ENCODE measurements at regions not wholly inside any gene's neighbourhood (a gene's known extent, or its start where the extent isn't known, plus 50 kb on each side); places are given as distances from the start of the nearest gene placed in this dataset.

- Histone ChIP-seq H3K36me3 (ENCODE audit: insufficient read depth, low read length) (no peaks in the 10 kb centered on the region), H3K27me3 (ENCODE audit: insufficient read depth, low read length, poor library complexity, severe bottlenecking) (no peaks in the 10 kb centered on the region), H3K27ac (ENCODE audit: low read depth, low read length) (no peak overlapping the region), H3K4me1 (ENCODE audit: insufficient read depth, low read length) (no peaks in the 10 kb centered on the region), H3K4me3 (ENCODE audit: low read length) (no peak overlapping the region), H3K9me3 (ENCODE audit: low read length) (no peaks in the 10 kb centered on the region)
- no peak overlapping the region for H3K4me3 Mint-ChIP-seq
- CTCF ChIA-PET = no interaction called here
- DNase-seq = no peak
- POLR2A ChIA-PET = no interaction called here
- no peak overlapping the region for H3K27ac Mint-ChIP-seq
- no peaks in the 10 kb centered on the region for H3K36me3 Mint-ChIP-seq
- H3K9me3 Mint-ChIP-seq = peaks cover 0 to 3% (median 0%) of the 10 kb centered on the region in 5 donors
- H3K27me3 Mint-ChIP-seq = peaks cover 7 to 35% of the 10 kb centered on the region in 2 donors
- H3K4me1 Mint-ChIP-seq = no peaks in the 10 kb centered on the region
These were observed 138.6 kb upstream of the RANBP3L start for GRCh38 chr5:36440300-36440699.

- H3K4me1 Mint-ChIP-seq = no peaks in the 10 kb centered on the region
- H3K27ac Mint-ChIP-seq = no peak overlapping the region
- ChIA-PET POLR2A (no interaction called here), CTCF (no interaction called here)
- no peaks in the 10 kb centered on the region for H3K36me3 Mint-ChIP-seq
- no peak for DNase-seq
- H3K27me3 ChIP-seq (ENCODE audit: insufficient read depth, low read length, poor library complexity, severe bottlenecking) = no peaks in the 10 kb centered on the region
- no peak overlapping the region for H3K4me3 Mint-ChIP-seq
- H3K9me3 ChIP-seq (ENCODE audit: low read length) = no peaks in the 10 kb centered on the region
- peaks cover 7 to 30% of the 10 kb centered on the region in 2 donors for H3K27me3 Mint-ChIP-seq
- no peak overlapping the region for H3K27ac ChIP-seq (ENCODE audit: low read depth, low read length)
- no peak overlapping the region for H3K4me3 ChIP-seq (ENCODE audit: low read length)
- H3K9me3 Mint-ChIP-seq = peaks cover 0 to 3% (median 0%) of the 10 kb centered on the region in 5 donors
- no peaks in the 10 kb centered on the region for H3K4me1 ChIP-seq (ENCODE audit: insufficient read depth, low read length)
- H3K36me3 ChIP-seq (ENCODE audit: insufficient read depth, low read length) = no peaks in the 10 kb centered on the region
These were observed 139.6 kb upstream of the RANBP3L start for GRCh38 chr5:36441280-36441679.

GRCh38 chr5:36442352-36442751 lies 140.7 kb upstream of the RANBP3L start:
- Histone ChIP-seq H3K36me3 (ENCODE audit: insufficient read depth, low read length) (no peaks in the 10 kb centered on the region), H3K9me3 (ENCODE audit: low read length) (no peaks in the 10 kb centered on the region), H3K4me1 (ENCODE audit: insufficient read depth, low read length) (no peaks in the 10 kb centered on the region), H3K27me3 (ENCODE audit: insufficient read depth, low read length, poor library complexity, severe bottlenecking) (no peaks in the 10 kb centered on the region), H3K27ac (ENCODE audit: low read depth, low read length) (no peak overlapping the region), H3K4me3 (ENCODE audit: low read length) (no peak overlapping the region)
- peak overlapping the region in 1 of 8 donors; percentile 7 for H3K27ac Mint-ChIP-seq
- peaks cover 4 to 26% of the 10 kb centered on the region in 2 donors for H3K27me3 Mint-ChIP-seq
- peaks cover 0 to 3% (median 0%) of the 10 kb centered on the region in 5 donors for H3K9me3 Mint-ChIP-seq
- DNase-seq = no peak
- H3K4me1 Mint-ChIP-seq = no peaks in the 10 kb centered on the region
- H3K36me3 Mint-ChIP-seq = no peaks in the 10 kb centered on the region
- H3K4me3 Mint-ChIP-seq = no peak overlapping the region
- ChIA-PET POLR2A (no interaction called here), CTCF (no interaction called here)

- peak overlapping the region; percentile 6 for H3K27ac ChIP-seq (ENCODE audit: low read depth, low read length)
- H3K36me3 Mint-ChIP-seq = no peaks in the 10 kb centered on the region
- no peak for DNase-seq
- H3K9me3 ChIP-seq (ENCODE audit: low read length) = no peaks in the 10 kb centered on the region
- no peaks in the 10 kb centered on the region for H3K4me1 Mint-ChIP-seq
- ChIA-PET CTCF (no interaction called here), POLR2A (no interaction called here)
- H3K4me3 Mint-ChIP-seq = no peak overlapping the region
- H3K4me1 ChIP-seq (ENCODE audit: insufficient read depth, low read length) = no peaks in the 10 kb centered on the region
- H3K36me3 ChIP-seq (ENCODE audit: insufficient read depth, low read length) = no peaks in the 10 kb centered on the region
- H3K27ac Mint-ChIP-seq = no peak overlapping the region
- no peaks in the 10 kb centered on the region for H3K27me3 ChIP-seq (ENCODE audit: insufficient read depth, low read length, poor library complexity, severe bottlenecking)
- H3K4me3 ChIP-seq (ENCODE audit: low read length) = no peak overlapping the region
- peaks cover 0 to 3% (median 0%) of the 10 kb centered on the region in 5 donors for H3K9me3 Mint-ChIP-seq
- peaks cover 4 to 26% of the 10 kb centered on the region in 2 donors for H3K27me3 Mint-ChIP-seq
These were observed 141.1 kb upstream of the RANBP3L start for GRCh38 chr5:36442796-36443195.

GRCh38 chr5:36443941-36444340 lies 142.2 kb upstream of the RANBP3L start:
- no peaks in the 10 kb centered on the region for H3K27me3 ChIP-seq (ENCODE audit: insufficient read depth, low read length, poor library complexity, severe bottlenecking)
- CTCF ChIA-PET = no interaction called here
- H3K4me1 ChIP-seq (ENCODE audit: insufficient read depth, low read length) = no peaks in the 10 kb centered on the region
- DNase-seq = no peak
- Mint-ChIP-seq H3K27ac (no peak overlapping the region), H3K4me3 (no peak overlapping the region), H3K4me1 (no peaks in the 10 kb centered on the region), H3K36me3 (no peaks in the 10 kb centered on the region), H3K27me3 (peaks cover 4 to 22% of the 10 kb centered on the region in 2 donors), H3K9me3 (peaks cover 0 to 3% (median 0%) of the 10 kb centered on the region in 5 donors)
- H3K36me3 ChIP-seq (ENCODE audit: insufficient read depth, low read length) = no peaks in the 10 kb centered on the region
- no peaks in the 10 kb centered on the region for H3K9me3 ChIP-seq (ENCODE audit: low read length)
- H3K27ac ChIP-seq (ENCODE audit: low read depth, low read length) = no peak overlapping the region
- POLR2A ChIA-PET = no interaction called here
- no peak overlapping the region for H3K4me3 ChIP-seq (ENCODE audit: low read length)

- Histone ChIP-seq H3K27ac (ENCODE audit: low read depth, low read length) (no peak overlapping the region), H3K4me3 (ENCODE audit: low read length) (no peak overlapping the region), H3K36me3 (ENCODE audit: insufficient read depth, low read length) (no peaks in the 10 kb centered on the region), H3K27me3 (ENCODE audit: insufficient read depth, low read length, poor library complexity, severe bottlenecking) (no peaks in the 10 kb centered on the region), H3K9me3 (ENCODE audit: low read length) (no peaks in the 10 kb centered on the region), H3K4me1 (ENCODE audit: insufficient read depth, low read length) (no peaks in the 10 kb centered on the region)
- DNase-seq = no peak
- H3K9me3 Mint-ChIP-seq = no peaks in the 10 kb centered on the region
- H3K27ac Mint-ChIP-seq = no peak overlapping the region
- no peaks in the 10 kb centered on the region for H3K36me3 Mint-ChIP-seq
- no peaks in the 10 kb centered on the region for H3K4me1 Mint-ChIP-seq
- ChIA-PET POLR2A (no interaction called here), CTCF (no interaction called here)
- H3K4me3 Mint-ChIP-seq = no peak overlapping the region
- peaks cover 4 to 17% of the 10 kb centered on the region in 2 donors for H3K27me3 Mint-ChIP-seq
These were observed 143.1 kb upstream of the RANBP3L start for GRCh38 chr5:36444582-36445418.

GRCh38 chr5:36447776-36448175 lies 146.1 kb upstream of the RANBP3L start:
- no peaks in the 10 kb centered on the region for H3K4me1 ChIP-seq (ENCODE audit: insufficient read depth, low read length)
- ChIA-PET CTCF (no interaction called here), POLR2A (no interaction called here)
- no peaks in the 10 kb centered on the region for H3K9me3 Mint-ChIP-seq
- no peak overlapping the region for H3K4me3 ChIP-seq (ENCODE audit: low read length)
- H3K27me3 Mint-ChIP-seq = peaks cover 0 to 8% of the 10 kb centered on the region in 2 donors
- H3K36me3 Mint-ChIP-seq = no peaks in the 10 kb centered on the region
- no peak for DNase-seq
- no peaks in the 10 kb centered on the region for H3K27me3 ChIP-seq (ENCODE audit: insufficient read depth, low read length, poor library complexity, severe bottlenecking)
- no peaks in the 10 kb centered on the region for H3K4me1 Mint-ChIP-seq
- no peak overlapping the region for H3K27ac ChIP-seq (ENCODE audit: low read depth, low read length)
- H3K27ac Mint-ChIP-seq = no peak overlapping the region
- H3K4me3 Mint-ChIP-seq = no peak overlapping the region
- no peaks in the 10 kb centered on the region for H3K36me3 ChIP-seq (ENCODE audit: insufficient read depth, low read length)
- H3K9me3 ChIP-seq (ENCODE audit: low read length) = no peaks in the 10 kb centered on the region

GRCh38 chr5:36450229-36451014 lies 148.7 kb upstream of the RANBP3L start:
- H3K36me3 Mint-ChIP-seq = no peaks in the 10 kb centered on the region
- H3K4me1 Mint-ChIP-seq = no peaks in the 10 kb centered on the region
- Histone ChIP-seq H3K4me1 (ENCODE audit: insufficient read depth, low read length) (no peaks in the 10 kb centered on the region), H3K4me3 (ENCODE audit: low read length) (no peak overlapping the region), H3K36me3 (ENCODE audit: insufficient read depth, low read length) (no peaks in the 10 kb centered on the region), H3K27me3 (ENCODE audit: insufficient read depth, low read length, poor library complexity, severe bottlenecking) (no peaks in the 10 kb centered on the region), H3K9me3 (ENCODE audit: low read length) (no peaks in the 10 kb centered on the region), H3K27ac (ENCODE audit: low read depth, low read length) (no peak overlapping the region)
- ChIA-PET CTCF (no interaction called here), POLR2A (no interaction called here)
- no peak overlapping the region for H3K27ac Mint-ChIP-seq
- H3K4me3 Mint-ChIP-seq = no peak overlapping the region
- H3K27me3 Mint-ChIP-seq = peaks cover 4 to 7% of the 10 kb centered on the region in 2 donors
- no peak for DNase-seq
- H3K9me3 Mint-ChIP-seq = no peaks in the 10 kb centered on the region
